ENCODE measurements at regions not wholly inside any gene's neighbourhood (a gene's known extent, or its start where the extent isn't known, plus 50 kb on each side); places are given as distances from the start of the nearest gene placed in this dataset.
"Not testable (repeated sequence)": the region's sequence is repeated elsewhere in the genome, so short reads cannot be mapped to it uniquely, and the experiment has no call there.

- DNase-seq (ENCODE audit: low read depth in 2 of 2) = no peak
Measured at GRCh38 chr11:87466223-87466622, 428.5 kb downstream of the TMEM135 start.

GRCh38 chr11:87465716-87466115 is 428.0 kb downstream of the TMEM135 start:
- DNase-seq (ENCODE audit: low read depth in 2 of 2) = peak; percentile 14 to 20

- DNase-seq (ENCODE audit: low read depth in 2 of 2) = peak in 1 of 2 donors; percentile 16
Measured at GRCh38 chr11:87463486-87464102, 425.9 kb downstream of the TMEM135 start.

- DNase-seq (ENCODE audit: low read depth in 2 of 2) = no peak
Measured at GRCh38 chr11:87462171-87462570, 424.4 kb downstream of the TMEM135 start.

- no peak for DNase-seq (ENCODE audit: low read depth in 2 of 2)
Measured at GRCh38 chr11:87460842-87461637, 423.3 kb downstream of the TMEM135 start.

GRCh38 chr11:87460279-87460678 is 422.5 kb downstream of the TMEM135 start:
- DNase-seq (ENCODE audit: low read depth in 2 of 2) = no peak

GRCh38 chr11:87459351-87459750 is 421.6 kb downstream of the TMEM135 start:
- DNase-seq (ENCODE audit: low read depth in 2 of 2) = no peak

- DNase-seq (ENCODE audit: low read depth in 2 of 2) = no peak
Measured at GRCh38 chr11:87456499-87456898, 418.8 kb downstream of the TMEM135 start.

- DNase-seq (ENCODE audit: low read depth in 2 of 2) = no peak
Measured at GRCh38 chr11:87455180-87455579, 417.4 kb downstream of the TMEM135 start.

GRCh38 chr11:87454241-87454640 is 416.5 kb downstream of the TMEM135 start:
- no peak for DNase-seq (ENCODE audit: low read depth in 2 of 2)

- no peak for DNase-seq (ENCODE audit: low read depth in 2 of 2)
Measured at GRCh38 chr11:87453531-87454089, 415.9 kb downstream of the TMEM135 start.

- not testable (repeated sequence) for DNase-seq (ENCODE audit: low read depth in 2 of 2)
Measured at GRCh38 chr11:87452025-87452424, 414.3 kb downstream of the TMEM135 start.

- DNase-seq (ENCODE audit: low read depth in 2 of 2) = no peak
Measured at GRCh38 chr11:87451395-87451794, 413.7 kb downstream of the TMEM135 start.

- DNase-seq (ENCODE audit: low read depth in 2 of 2) = no peak
Measured at GRCh38 chr11:87447606-87448005, 409.9 kb downstream of the TMEM135 start.

GRCh38 chr11:87444993-87445392 is 407.3 kb downstream of the TMEM135 start:
- DNase-seq (ENCODE audit: low read depth in 2 of 2) = no peak

- DNase-seq (ENCODE audit: low read depth in 2 of 2) = no peak
Measured at GRCh38 chr11:87443707-87444106, 406.0 kb downstream of the TMEM135 start.

GRCh38 chr11:87440076-87440770 is 402.5 kb downstream of the TMEM135 start:
- no peak for DNase-seq (ENCODE audit: low read depth in 2 of 2)

GRCh38 chr11:87438416-87438815 is 400.7 kb downstream of the TMEM135 start:
- no peak for DNase-seq (ENCODE audit: low read depth in 2 of 2)

- DNase-seq (ENCODE audit: low read depth in 2 of 2) = no peak
Measured at GRCh38 chr11:87437844-87438223, 400.1 kb downstream of the TMEM135 start.

- DNase-seq (ENCODE audit: low read depth in 2 of 2) = no peak
Measured at GRCh38 chr11:87437133-87437843, 399.6 kb downstream of the TMEM135 start.

GRCh38 chr11:87432022-87432421 is 394.3 kb downstream of the TMEM135 start:
- no peak for DNase-seq (ENCODE audit: low read depth in 2 of 2)

GRCh38 chr11:87431392-87431791 is 393.7 kb downstream of the TMEM135 start:
- DNase-seq (ENCODE audit: low read depth in 2 of 2) = no peak

All from dermis microvascular lymphatic vessel endothelial cell (primary cell).